BJ (cell line): ENCODE measurements at regions not wholly inside any gene's neighbourhood (a gene's known extent, or its start where the extent isn't known, plus 50 kb on each side); places are given as distances from the start of the nearest gene placed in this dataset.
A peak's percentile ranks its signal among the peaks of the same experiment; 100 is the strongest.

Experiments
- CTCF ChIA-PET: fragments of 350-600 bp; formaldehyde crosslinking; extraction: SDS; loops from one replicate; lab custom pipeline; 2021; ENCODE audit warnings: antibody characterized with exemption, inconsistent platforms; lab: Yijun Ruan, JAX
- POLR2A ChIA-PET: fragments of 300-600 bp; sonication (Branson Sonifier 250); formaldehyde crosslinking; extraction: SDS; loops from one replicate; lab custom pipeline; 2021; ENCODE audit warnings: antibody characterized with exemption; lab: Charles Lee
- DNase-seq: peaks from one replicate; pipeline ENCODE4 v3.0.0-alpha.2; 2011; ENCODE audit warnings: low read depth
- H3K27me3 ChIP-seq: 2 replicates; pipeline ENCODE4 v1.6.0; 2011; ENCODE audit warnings: low read length; ENCODE audit not compliant: control insufficient read depth, insufficient read depth
- H3K36me3 ChIP-seq: 2 replicates; pipeline ENCODE4 v1.5.1; 2011; ENCODE audit warnings: low read length; ENCODE audit not compliant: control insufficient read depth, insufficient read depth
- H3K4me3 ChIP-seq: 2 replicates; pipeline ENCODE4 v1.5.1; 2011; ENCODE audit warnings: low read depth, mild to moderate bottlenecking, control low read depth, low read length
- TF ChIP-seq, protein P1 (sequence below): IDR thresholded peaks from 2 replicates; pipeline ENCODE4 v1.5.1; 2011; ENCODE audit warnings: low read depth, mild to moderate bottlenecking, control low read depth, inconsistent platforms, low read length, moderate library complexity; ENCODE audit not compliant: insufficient read depth

DNA sequence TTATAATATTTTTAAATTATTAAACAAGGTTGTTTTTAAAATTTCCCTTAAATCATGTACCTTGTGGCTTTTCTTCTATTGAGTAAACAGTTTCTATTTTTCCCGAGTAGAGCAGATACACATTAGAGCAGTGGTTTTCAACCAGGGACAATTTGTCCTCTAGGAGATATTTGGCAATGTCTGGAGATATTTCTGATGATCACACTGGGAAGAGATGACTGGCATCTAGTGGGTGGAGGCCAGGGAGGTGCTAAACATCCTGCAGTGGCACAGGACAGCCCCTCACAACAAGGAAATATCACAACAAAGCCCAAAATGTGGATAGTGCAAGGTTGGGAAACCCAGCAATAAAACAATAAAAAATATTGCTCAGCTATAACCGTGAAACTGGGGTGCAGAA, 113.0 kb upstream of the PTPRG start:
- DNase-seq = no peak
- ChIA-PET CTCF (no interaction called here), POLR2A (no interaction called here)
- TF ChIP-seq, protein P1, sequence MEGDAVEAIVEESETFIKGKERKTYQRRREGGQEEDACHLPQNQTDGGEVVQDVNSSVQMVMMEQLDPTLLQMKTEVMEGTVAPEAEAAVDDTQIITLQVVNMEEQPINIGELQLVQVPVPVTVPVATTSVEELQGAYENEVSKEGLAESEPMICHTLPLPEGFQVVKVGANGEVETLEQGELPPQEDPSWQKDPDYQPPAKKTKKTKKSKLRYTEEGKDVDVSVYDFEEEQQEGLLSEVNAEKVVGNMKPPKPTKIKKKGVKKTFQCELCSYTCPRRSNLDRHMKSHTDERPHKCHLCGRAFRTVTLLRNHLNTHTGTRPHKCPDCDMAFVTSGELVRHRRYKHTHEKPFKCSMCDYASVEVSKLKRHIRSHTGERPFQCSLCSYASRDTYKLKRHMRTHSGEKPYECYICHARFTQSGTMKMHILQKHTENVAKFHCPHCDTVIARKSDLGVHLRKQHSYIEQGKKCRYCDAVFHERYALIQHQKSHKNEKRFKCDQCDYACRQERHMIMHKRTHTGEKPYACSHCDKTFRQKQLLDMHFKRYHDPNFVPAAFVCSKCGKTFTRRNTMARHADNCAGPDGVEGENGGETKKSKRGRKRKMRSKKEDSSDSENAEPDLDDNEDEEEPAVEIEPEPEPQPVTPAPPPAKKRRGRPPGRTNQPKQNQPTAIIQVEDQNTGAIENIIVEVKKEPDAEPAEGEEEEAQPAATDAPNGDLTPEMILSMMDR = no peak
- no peak overlapping the region for H3K4me3 ChIP-seq
- no peaks in the 10 kb centered on the region for H3K36me3 ChIP-seq
- no peaks in the 10 kb centered on the region for H3K27me3 ChIP-seq

DNA sequence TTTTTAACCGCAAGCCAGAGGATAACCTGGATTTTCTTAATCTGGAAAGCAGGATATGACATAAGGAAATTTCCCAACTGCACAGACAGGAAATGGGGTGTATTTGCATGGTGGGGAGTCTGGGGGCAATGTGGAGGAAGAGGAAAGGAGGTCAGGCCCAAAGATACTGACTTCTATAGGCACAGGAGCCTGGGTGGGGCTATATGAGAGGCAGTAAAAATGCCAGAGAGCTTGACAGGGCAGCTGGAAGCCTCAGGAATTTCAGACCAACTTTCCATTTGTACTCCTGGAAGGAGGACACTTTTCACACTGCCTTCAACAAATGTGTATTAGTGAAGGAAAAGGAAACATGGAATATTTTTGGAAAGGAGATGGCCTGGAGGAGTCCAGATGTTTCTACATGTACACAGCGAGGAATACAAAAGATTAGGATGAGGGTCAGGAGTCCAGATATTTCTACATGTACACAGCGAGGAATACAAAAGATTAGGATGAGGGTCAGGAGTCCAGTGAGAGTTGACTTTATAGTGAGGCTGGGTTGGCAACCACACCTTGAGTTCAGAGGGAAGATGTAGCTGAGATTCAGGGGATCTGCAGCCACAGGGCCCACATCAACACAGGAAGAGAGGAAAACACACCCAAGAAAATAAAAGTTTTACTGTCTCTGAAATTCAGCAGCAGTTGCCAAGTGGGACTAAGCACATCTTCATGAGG, 111.9 kb upstream of the PTPRG start:
- POLR2A ChIA-PET = no interaction called here
- CTCF ChIA-PET = no interaction called here

DNA sequence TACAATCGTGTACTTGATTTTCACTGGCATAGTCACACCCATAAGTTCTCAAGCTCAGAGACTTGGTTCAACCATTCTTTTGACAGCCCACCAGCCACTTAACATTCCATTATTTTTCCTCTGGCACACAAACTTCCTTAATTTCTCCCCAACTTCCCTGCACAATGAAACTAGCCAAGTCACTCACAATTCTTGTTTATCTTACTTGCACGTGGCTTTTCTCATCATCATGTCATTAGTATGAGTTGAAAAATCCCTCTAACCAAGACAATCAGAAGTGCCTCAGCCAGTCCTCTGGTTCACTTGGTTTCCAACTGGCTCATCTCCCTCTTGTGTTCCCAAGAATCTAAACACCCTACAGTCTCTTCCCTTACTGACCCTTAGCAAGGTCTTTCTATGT, 110.5 kb upstream of the PTPRG start:
- CTCF ChIA-PET = no interaction called here

More for the DNA sequence above, 111.9 kb upstream of the PTPRG start:
- no peaks in the 10 kb centered on the region for H3K27me3 ChIP-seq
- TF ChIP-seq, protein P1 = no peak
- no peak for DNase-seq
- no peaks in the 10 kb centered on the region for H3K36me3 ChIP-seq
- no peak overlapping the region for H3K4me3 ChIP-seq

DNA sequence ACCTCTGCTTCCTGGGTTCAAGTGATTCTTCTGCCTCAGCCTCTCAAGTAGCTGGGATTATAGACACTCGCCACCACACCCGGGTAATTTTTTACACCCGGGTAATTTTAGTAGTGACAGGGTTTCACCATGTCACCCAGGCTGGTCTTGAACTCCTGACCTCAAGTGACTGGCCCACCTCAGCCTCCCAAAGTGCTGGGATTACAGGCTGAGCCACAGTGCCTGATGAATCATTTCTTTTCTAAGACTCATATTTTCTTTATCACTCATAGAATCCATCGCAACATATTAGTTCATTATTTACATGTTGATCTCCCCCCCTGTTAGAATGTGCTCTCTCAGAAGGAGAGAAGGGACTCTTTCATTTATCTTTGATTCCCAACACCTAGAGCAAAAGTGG, 109.5 kb upstream of the PTPRG start:
- TF ChIP-seq, protein P1 = no peak

More for the DNA sequence above, 110.5 kb upstream of the PTPRG start:
- TF ChIP-seq, protein P1 = no peak
- Histone ChIP-seq H3K36me3 (no peaks in the 10 kb centered on the region), H3K4me3 (no peak overlapping the region), H3K27me3 (no peaks in the 10 kb centered on the region)
- no peak for DNase-seq
- POLR2A ChIA-PET = no interaction called here

DNA sequence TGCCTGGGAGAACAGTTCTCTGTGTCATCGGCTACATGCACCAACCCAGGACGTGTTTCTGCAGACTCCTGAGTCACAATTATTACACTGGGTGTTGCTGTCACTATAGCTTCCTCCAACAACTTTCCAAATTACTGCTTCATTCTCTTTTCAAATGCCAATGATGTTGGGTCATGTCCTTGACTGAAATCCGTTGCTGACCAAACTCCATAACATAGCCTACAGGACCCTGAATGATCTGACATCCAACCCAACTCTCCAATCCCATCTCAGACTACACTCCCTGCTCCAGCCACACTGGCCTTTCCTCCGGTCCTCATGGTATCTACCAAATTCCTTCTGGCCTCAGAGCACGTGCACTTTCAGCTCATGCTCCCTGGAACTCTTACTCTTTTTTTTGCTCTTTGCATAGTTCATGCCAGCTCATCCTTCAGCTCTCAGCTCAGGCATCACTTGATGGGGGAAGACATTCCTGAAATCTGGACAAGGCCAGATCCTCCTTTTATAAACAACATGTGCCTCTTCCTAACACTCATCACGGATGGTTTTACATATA, 108.8 kb upstream of the PTPRG start:
- POLR2A ChIA-PET = interaction anchor here (0.6 kb wide), 1 partner anchor 8 kb away, joined by 3 read pairs; no protein-coding TSS in a partner anchor
- no peaks in the 10 kb centered on the region for H3K27me3 ChIP-seq
- TF ChIP-seq, protein P1 = no peak
- CTCF ChIA-PET = no interaction called here
- H3K36me3 ChIP-seq = no peaks in the 10 kb centered on the region
- DNase-seq = peak; percentile 11
- H3K4me3 ChIP-seq = no peak overlapping the region

More for the DNA sequence above, 109.5 kb upstream of the PTPRG start:
- DNase-seq = no peak
- CTCF ChIA-PET = no interaction called here
- H3K27me3 ChIP-seq = no peaks in the 10 kb centered on the region
- POLR2A ChIA-PET = interaction anchor here (0.6 kb wide), 1 partner anchor 8 kb away, joined by 3 read pairs; no protein-coding TSS in a partner anchor
- H3K36me3 ChIP-seq = no peaks in the 10 kb centered on the region
- no peak overlapping the region for H3K4me3 ChIP-seq
